ENCODE measurements at regions not wholly inside any gene's neighbourhood (a gene's known extent, or its start where the extent isn't known, plus 50 kb on each side); places are given as distances from the start of the nearest gene placed in this dataset.

GRCh38 chr4:126750723-126751122 is 882.0 kb upstream of the INTU start:
- H3K4me1 ChIP-seq (ENCODE audit: control insufficient read depth, extremely low read depth, insufficient read depth, low read length), result no peaks in the 10 kb centered on the region
- no peak overlapping the region for H2AFZ ChIP-seq (ENCODE audit: low read length)
- TF ChIP-seq EZH2 (IDR thresholded peaks at IDR 0.05; ENCODE audit: low read length, missing control alignments), result no peak
- no peak for TF ChIP-seq CTCF (conservative IDR thresholded peaks at IDR 0.05 in 1 of 2, IDR thresholded peaks at IDR 0.05 in 1 of 2; ENCODE audit: low read depth in 1 of 2, low read length in 2 of 2)
- no peak overlapping the region for H3K4me3 ChIP-seq (replicated peaks in 1 of 4; ENCODE audit: control extremely low read depth in 1 of 4, insufficient read depth in 1 of 4, low read depth in 3 of 4, low read length in 4 of 4)
- no peak overlapping the region for H3K27ac ChIP-seq (ENCODE audit: insufficient read depth, low read length)
- H3K36me3 ChIP-seq (ENCODE audit: control insufficient read depth, insufficient read depth, low read length), result no peaks in the 10 kb centered on the region
- DNase-seq (ENCODE audit: low read depth in 2 of 2), result no peak
- no peak overlapping the region for H3K9ac ChIP-seq (ENCODE audit: insufficient read depth, low read length)
- H3K27me3 ChIP-seq (ENCODE audit: control insufficient read depth, insufficient read depth, low read length), result no peaks in the 10 kb centered on the region
- no peaks in the 10 kb centered on the region for H4K20me1 ChIP-seq (ENCODE audit: control insufficient read depth, extremely low read depth, insufficient read depth, low read length)
- no peak overlapping the region for H3K4me2 ChIP-seq (ENCODE audit: extremely low read depth, insufficient read depth, low read length)
- H3K9me3 ChIP-seq (ENCODE audit: control insufficient read depth, insufficient read depth, low read depth, low read length), result no peaks in the 10 kb centered on the region
- no peaks in the 10 kb centered on the region for H3K79me2 ChIP-seq (ENCODE audit: control insufficient read depth, insufficient read depth, low read length)

- no peak overlapping the region for H2AFZ ChIP-seq (ENCODE audit: low read length)
- no peaks in the 10 kb centered on the region for H3K4me1 ChIP-seq (ENCODE audit: control insufficient read depth, extremely low read depth, insufficient read depth, low read length)
- H3K27ac ChIP-seq (ENCODE audit: insufficient read depth, low read length), result no peak overlapping the region
- H4K20me1 ChIP-seq (ENCODE audit: control insufficient read depth, extremely low read depth, insufficient read depth, low read length), result no peaks in the 10 kb centered on the region
- H3K27me3 ChIP-seq (ENCODE audit: control insufficient read depth, insufficient read depth, low read length), result no peaks in the 10 kb centered on the region
- no peak overlapping the region for H3K9ac ChIP-seq (ENCODE audit: insufficient read depth, low read length)
- H3K4me2 ChIP-seq (ENCODE audit: extremely low read depth, insufficient read depth, low read length), result no peak overlapping the region
- no peaks in the 10 kb centered on the region for H3K9me3 ChIP-seq (ENCODE audit: control insufficient read depth, insufficient read depth, low read depth, low read length)
- no peaks in the 10 kb centered on the region for H3K36me3 ChIP-seq (ENCODE audit: control insufficient read depth, insufficient read depth, low read length)
- no peak overlapping the region for H3K4me3 ChIP-seq (replicated peaks in 1 of 4; ENCODE audit: control extremely low read depth in 1 of 4, insufficient read depth in 1 of 4, low read depth in 3 of 4, low read length in 4 of 4)
- no peak for DNase-seq (ENCODE audit: low read depth in 2 of 2)
- H3K79me2 ChIP-seq (ENCODE audit: control insufficient read depth, insufficient read depth, low read length), result no peaks in the 10 kb centered on the region
- TF ChIP-seq EZH2 (IDR thresholded peaks at IDR 0.05; ENCODE audit: low read length, missing control alignments) (no peak), CTCF (conservative IDR thresholded peaks at IDR 0.05 in 1 of 2, IDR thresholded peaks at IDR 0.05 in 1 of 2; ENCODE audit: low read depth in 1 of 2, low read length in 2 of 2) (no peak)
These were observed 880.6 kb upstream of the INTU start for GRCh38 chr4:126752126-126752525.

- no peak overlapping the region for H3K4me3 ChIP-seq (replicated peaks in 1 of 4; ENCODE audit: control extremely low read depth in 1 of 4, insufficient read depth in 1 of 4, low read depth in 3 of 4, low read length in 4 of 4)
- no peak for TF ChIP-seq EZH2 (IDR thresholded peaks at IDR 0.05; ENCODE audit: low read length, missing control alignments)
- no peak for TF ChIP-seq CTCF (conservative IDR thresholded peaks at IDR 0.05 in 1 of 2, IDR thresholded peaks at IDR 0.05 in 1 of 2; ENCODE audit: low read depth in 1 of 2, low read length in 2 of 2)
- no peak overlapping the region for H3K4me2 ChIP-seq (ENCODE audit: extremely low read depth, insufficient read depth, low read length)
- no peaks in the 10 kb centered on the region for H3K27me3 ChIP-seq (ENCODE audit: control insufficient read depth, insufficient read depth, low read length)
- H4K20me1 ChIP-seq (ENCODE audit: control insufficient read depth, extremely low read depth, insufficient read depth, low read length), result no peaks in the 10 kb centered on the region
- no peak for DNase-seq (ENCODE audit: low read depth in 2 of 2)
- H3K79me2 ChIP-seq (ENCODE audit: control insufficient read depth, insufficient read depth, low read length), result no peaks in the 10 kb centered on the region
- no peak overlapping the region for H2AFZ ChIP-seq (ENCODE audit: low read length)
- no peak overlapping the region for H3K9ac ChIP-seq (ENCODE audit: insufficient read depth, low read length)
- no peak overlapping the region for H3K27ac ChIP-seq (ENCODE audit: insufficient read depth, low read length)
- no peaks in the 10 kb centered on the region for H3K4me1 ChIP-seq (ENCODE audit: control insufficient read depth, extremely low read depth, insufficient read depth, low read length)
- no peaks in the 10 kb centered on the region for H3K36me3 ChIP-seq (ENCODE audit: control insufficient read depth, insufficient read depth, low read length)
- no peaks in the 10 kb centered on the region for H3K9me3 ChIP-seq (ENCODE audit: control insufficient read depth, insufficient read depth, low read depth, low read length)
These were observed 880.1 kb upstream of the INTU start for GRCh38 chr4:126752702-126753101.

Data from fibroblast of lung (primary cell).